HG03196 (cell line): ENCODE measurements at regions not wholly inside any gene's neighbourhood (a gene's known extent, or its start where the extent isn't known, plus 50 kb on each side); places are given as distances from the start of the nearest gene placed in this dataset.

ENCODE experiments used
- ATAC-seq: cut with Tn5 transposase; IDR thresholded peaks from one replicate; pipeline ENCODE4 v1.9.1; 2021; ENCODE audit not compliant: unreplicated experiment

GRCh38 chr6:141593311-141593710 is 539.4 kb upstream of the GJE1 start:
- ATAC-seq, result no peak

- ATAC-seq, result no peak
These were observed 545.1 kb upstream of the GJE1 start for GRCh38 chr6:141587482-141588266.

- no peak for ATAC-seq
These were observed 551.7 kb upstream of the GJE1 start for GRCh38 chr6:141580988-141581552.

GRCh38 chr6:141580131-141580530 is 552.6 kb upstream of the GJE1 start:
- no peak for ATAC-seq

- no peak for ATAC-seq
These were observed 556.0 kb upstream of the GJE1 start for GRCh38 chr6:141576751-141577150.

DNA sequence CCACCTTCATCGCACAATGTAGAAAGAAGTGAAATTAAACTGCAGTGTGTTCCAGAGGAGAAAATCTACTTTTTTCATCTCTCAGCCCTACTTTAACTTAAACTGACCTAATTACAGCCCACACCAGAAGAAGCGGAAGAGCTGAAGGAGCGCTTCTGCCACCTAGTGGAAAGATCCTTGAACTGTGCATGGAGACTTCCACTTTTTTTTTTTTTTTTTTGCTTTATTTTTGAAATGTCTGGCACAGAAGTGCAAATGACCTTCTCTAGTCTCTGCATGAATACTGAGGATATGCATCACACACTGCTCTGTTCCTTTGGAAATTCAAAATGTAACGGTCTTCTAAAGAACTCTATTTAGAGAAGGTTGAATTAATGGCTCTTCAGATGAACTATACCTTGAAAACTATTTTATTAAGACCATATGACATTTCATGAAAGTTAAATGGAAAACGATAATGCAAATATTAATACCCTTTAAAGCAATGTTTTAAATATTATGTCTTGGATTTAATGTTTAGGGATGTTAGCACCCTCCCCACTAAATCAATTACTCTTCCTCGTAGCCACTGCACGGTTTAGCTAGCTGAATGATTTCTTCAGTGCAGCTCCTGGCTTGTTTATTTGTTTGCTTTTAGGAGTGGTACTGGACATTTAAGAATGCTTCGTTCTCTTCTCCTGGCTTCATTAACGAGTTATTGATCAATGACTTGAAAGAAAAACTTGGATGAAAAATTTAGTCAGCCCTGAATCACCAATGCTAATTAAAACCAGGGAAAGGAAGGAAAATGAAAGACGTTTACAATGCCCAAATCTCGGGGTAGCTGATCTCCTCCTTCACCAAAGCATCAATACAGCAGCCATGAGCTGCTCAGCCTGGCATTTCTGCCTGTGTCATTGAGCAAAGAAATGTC is 569.6 kb upstream of the GJE1 start:
- peak; percentile 91 for ATAC-seq

GRCh38 chr6:141562186-141562811 is 570.4 kb upstream of the GJE1 start:
- ATAC-seq, result peak; percentile 21

GRCh38 chr6:141561154-141561553 is 571.6 kb upstream of the GJE1 start:
- no peak for ATAC-seq

DNA sequence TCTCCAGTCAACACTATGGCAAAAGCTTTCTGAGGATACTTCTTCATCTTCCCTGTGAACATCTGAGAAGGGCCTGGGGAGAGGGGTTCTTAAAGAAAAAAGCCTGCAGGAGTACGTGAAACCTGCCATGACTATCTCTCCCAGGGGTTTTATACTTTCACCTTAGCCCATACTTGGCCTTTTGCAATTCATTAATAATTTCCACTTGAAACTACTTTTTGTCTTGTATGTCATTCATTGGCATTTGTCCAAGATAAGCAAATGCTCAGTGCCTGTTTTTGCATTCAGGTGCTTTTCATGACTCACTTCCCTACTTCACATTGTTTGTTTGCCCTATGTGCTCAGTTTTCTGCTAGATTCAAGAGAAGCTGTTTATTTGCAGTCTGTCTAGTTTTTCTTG is 580.3 kb upstream of the GJE1 start:
- ATAC-seq, result peak; percentile 62

GRCh38 chr6:141552031-141552430 is 580.7 kb upstream of the GJE1 start:
- ATAC-seq, result no peak

DNA sequence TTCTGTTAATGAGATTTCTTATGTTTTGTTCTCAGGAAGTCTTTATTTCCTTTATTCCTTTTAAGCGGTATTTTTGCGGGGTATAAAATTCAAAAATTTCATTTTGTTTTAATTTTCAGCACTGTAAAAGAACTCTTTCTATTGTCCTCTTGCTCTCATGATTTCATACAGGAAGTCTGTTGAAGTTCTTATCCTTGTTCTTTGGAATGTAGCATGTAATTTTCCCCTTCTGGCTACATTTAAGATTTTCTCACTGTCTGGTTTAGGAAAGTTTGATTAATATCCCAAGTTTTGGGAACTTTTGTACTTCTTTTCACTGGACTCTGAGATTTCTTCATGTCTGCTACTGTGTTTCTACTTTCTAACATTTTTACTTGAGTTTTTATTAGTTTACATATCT is 581.4 kb upstream of the GJE1 start:
- no peak for ATAC-seq

- no peak for ATAC-seq
These were observed 582.3 kb upstream of the GJE1 start for GRCh38 chr6:141550471-141550870.

GRCh38 chr6:141548966-141549365 is 583.8 kb upstream of the GJE1 start:
- no peak for ATAC-seq

GRCh38 chr6:141541581-141542324 is 591.0 kb upstream of the GJE1 start:
- ATAC-seq, result no peak

- no peak for ATAC-seq
These were observed 592.5 kb upstream of the GJE1 start for GRCh38 chr6:141540207-141540606.

- no peak for ATAC-seq
These were observed 593.1 kb upstream of the GJE1 start for GRCh38 chr6:141539617-141540016.

GRCh38 chr6:141532211-141532610 is 600.5 kb upstream of the GJE1 start:
- ATAC-seq, result no peak

DNA sequence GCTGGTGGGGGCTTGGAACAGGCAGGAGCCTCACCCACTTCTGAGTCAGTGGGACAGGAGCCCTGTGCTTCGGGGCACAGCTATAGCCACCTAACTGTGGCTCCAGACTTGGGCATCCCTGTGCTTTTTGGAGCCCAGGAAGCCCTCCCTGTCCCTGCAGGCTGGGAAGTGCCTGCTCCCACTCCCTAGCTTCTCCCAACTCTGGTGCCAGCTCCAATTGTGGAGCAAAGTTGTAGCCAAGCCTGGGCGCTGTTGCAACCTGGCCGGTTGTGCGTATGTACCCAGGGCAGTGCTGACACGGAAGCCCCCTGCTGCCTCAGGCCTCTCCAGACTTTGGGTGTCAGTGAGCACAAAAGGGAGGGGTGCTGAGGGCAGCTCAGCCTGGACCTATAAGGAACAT is 601.7 kb upstream of the GJE1 start:
- ATAC-seq, result no peak

DNA sequence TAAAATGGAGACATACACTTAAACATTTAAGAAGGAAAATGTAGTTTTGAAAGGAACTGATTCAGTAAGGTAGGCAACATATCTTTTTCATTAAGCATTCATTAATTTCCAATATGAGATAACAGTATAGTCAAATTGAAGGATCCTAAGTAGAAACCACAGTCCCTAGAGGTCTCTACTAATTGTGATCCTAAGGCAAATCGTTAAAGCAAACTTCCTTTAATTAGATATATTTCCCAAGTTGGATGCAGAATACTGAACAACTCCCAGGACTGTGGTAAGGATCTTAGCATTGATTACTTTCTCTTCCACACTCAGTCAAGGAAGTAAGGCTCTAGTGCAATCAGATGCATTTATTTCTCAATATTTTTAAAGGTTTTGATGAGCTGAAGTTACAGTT is 604.1 kb upstream of the GJE1 start:
- no peak for ATAC-seq

DNA sequence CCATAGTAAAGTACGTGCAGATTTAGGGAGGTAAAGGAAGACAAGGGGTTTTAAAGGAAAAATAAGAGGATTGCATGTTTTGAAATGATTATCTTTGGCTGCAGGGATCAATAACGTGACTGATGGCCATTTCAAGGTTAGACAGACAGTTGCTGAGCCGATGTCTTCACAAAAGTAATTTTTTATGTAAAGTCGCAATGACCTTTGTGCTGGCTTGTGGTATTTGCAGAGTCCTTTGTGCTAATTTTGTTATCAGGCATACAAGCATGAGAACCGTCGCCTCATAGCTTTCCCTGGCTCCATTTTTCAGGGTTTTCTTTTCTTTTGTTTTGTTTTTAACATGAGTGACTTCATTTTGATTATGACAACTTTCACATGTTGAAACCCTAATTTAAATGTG is 605.7 kb upstream of the GJE1 start:
- no peak for ATAC-seq

GRCh38 chr6:141521440-141521839 is 611.3 kb upstream of the GJE1 start:
- no peak for ATAC-seq
